A549 (cell line): ENCODE measurements at regions not wholly inside any gene's neighbourhood (a gene's known extent, or its start where the extent isn't known, plus 50 kb on each side); places are given as distances from the start of the nearest gene placed in this dataset.

ENCODE experiments used
- HOXA7 ChIP-seq: fragments of 250-450 bp; sonication (Bioruptor Pico); IDR thresholded peaks from 2 replicates; pipeline ENCODE4 v1.5.0; 2020; ENCODE audit warnings: mild to moderate bottlenecking, moderate library complexity
- JUNB ChIP-seq: fragments of >200 bp; sonication (Bioruptor Twin); formaldehyde crosslinking; IDR thresholded peaks from 2 replicates; pipeline ENCODE4 v1.6.1; 2016
- POLR2A ChIP-seq: IDR thresholded peaks from 2 replicates; pipeline ENCODE4 v1.6.1; 2012; ENCODE audit warnings: mild to moderate bottlenecking, low read length
- RAD21 ChIP-seq, 2 experiments: fragments of >200 bp in 1 of 2; sonication (Bioruptor Twin) in 1 of 2; formaldehyde crosslinking in 1 of 2; IDR thresholded peaks in 1 of 2; conservative IDR thresholded peaks in 1 of 2; 2 replicates in 1 of 2; 3 replicates in 1 of 2; pipeline ENCODE4 v1.6.1; 2012 to 2018; ENCODE audit warnings: inconsistent platforms in 1 of 2
- RCOR1 ChIP-seq: fragments of 150-350 bp; IDR thresholded peaks from 2 replicates; pipeline ENCODE4 v1.6.1; 2014; ENCODE audit warnings: antibody characterized with exemption, low read length, low read depth
- RFX5 ChIP-seq: fragments of 450-650 bp; IDR thresholded peaks from 2 replicates; pipeline ENCODE4 v1.7.1; 2014; ENCODE audit warnings: antibody characterized with exemption, mild to moderate bottlenecking, moderate library complexity
- ZFP36 ChIP-seq: fragments of 450-650 bp; IDR thresholded peaks from 2 replicates; pipeline ENCODE4 v1.6.1; 2014; ENCODE audit warnings: borderline replicate concordance; ENCODE audit not compliant: partially characterized antibody
- TF ChIP-seq, protein P1 (sequence below): fragments of >200 bp; sonication (Bioruptor Twin); formaldehyde crosslinking; IDR thresholded peaks from 3 replicates; pipeline ENCODE4 v1.5.1; 2016
- TF ChIP-seq, protein P2 (sequence below): IDR thresholded peaks from 2 replicates; pipeline ENCODE4 v1.6.1; 2012
- TF ChIP-seq, protein P3 (sequence below): fragments of >200 bp; sonication (Bioruptor Twin); formaldehyde crosslinking; IDR thresholded peaks from 2 replicates; pipeline ENCODE4 v1.6.1; 2016

DNA sequence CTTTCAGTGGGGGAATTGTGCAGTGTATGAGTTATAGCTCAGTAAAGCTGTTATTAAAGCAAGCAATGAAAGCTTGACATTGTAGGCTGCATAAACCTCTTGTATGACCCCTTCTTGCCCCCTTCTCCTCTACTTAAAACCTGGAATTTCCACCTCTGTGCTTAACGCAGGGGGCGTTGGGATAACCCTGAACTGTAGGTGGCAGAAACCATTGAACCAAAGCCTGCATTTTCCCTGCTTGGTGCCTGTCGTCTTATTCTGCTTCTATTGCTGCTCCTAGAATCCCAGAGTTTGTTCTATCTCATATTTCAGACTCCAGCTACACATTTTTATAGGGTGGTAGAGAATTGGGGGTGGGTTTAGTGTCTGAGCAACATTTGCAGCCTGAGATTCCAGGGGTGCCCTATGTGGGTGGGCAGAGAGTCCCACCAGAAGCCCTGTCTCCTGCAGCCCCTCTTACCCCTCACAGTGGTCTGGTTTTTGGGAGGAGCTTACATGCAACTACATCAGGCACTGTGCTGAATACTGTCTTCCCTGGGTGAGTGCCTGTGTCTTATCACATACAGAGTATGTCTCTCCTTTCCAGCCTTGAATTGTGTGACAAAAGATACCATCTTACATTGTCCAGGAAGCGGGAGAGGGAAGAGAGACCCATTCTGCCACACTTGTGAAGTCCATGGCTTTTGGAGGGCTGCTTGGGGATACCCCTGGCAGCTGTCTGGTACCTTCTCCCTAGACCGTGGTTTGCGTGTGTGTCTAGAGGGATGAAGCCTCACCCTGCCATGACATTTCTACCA, 407.7 kb upstream of the EEF2KMT start:
- TF ChIP-seq, protein P1, sequence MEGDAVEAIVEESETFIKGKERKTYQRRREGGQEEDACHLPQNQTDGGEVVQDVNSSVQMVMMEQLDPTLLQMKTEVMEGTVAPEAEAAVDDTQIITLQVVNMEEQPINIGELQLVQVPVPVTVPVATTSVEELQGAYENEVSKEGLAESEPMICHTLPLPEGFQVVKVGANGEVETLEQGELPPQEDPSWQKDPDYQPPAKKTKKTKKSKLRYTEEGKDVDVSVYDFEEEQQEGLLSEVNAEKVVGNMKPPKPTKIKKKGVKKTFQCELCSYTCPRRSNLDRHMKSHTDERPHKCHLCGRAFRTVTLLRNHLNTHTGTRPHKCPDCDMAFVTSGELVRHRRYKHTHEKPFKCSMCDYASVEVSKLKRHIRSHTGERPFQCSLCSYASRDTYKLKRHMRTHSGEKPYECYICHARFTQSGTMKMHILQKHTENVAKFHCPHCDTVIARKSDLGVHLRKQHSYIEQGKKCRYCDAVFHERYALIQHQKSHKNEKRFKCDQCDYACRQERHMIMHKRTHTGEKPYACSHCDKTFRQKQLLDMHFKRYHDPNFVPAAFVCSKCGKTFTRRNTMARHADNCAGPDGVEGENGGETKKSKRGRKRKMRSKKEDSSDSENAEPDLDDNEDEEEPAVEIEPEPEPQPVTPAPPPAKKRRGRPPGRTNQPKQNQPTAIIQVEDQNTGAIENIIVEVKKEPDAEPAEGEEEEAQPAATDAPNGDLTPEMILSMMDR, result no peak
- TF ChIP-seq RFX5, result no peak
- TF ChIP-seq HOXA7, result no peak
- TF ChIP-seq JUNB, result no peak
- no peak for TF ChIP-seq RAD21 (conservative IDR thresholded peaks at IDR 0.05 in 1 of 2, IDR thresholded peaks at IDR 0.05 in 1 of 2)
- TF ChIP-seq POLR2A, result no peak
- TF ChIP-seq, protein P2, sequence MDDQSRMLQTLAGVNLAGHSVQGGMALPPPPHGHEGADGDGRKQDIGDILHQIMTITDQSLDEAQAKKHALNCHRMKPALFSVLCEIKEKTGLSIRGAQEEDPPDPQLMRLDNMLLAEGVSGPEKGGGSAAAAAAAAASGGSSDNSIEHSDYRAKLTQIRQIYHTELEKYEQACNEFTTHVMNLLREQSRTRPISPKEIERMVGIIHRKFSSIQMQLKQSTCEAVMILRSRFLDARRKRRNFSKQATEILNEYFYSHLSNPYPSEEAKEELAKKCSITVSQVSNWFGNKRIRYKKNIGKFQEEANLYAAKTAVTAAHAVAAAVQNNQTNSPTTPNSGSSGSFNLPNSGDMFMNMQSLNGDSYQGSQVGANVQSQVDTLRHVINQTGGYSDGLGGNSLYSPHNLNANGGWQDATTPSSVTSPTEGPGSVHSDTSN, result no peak
- TF ChIP-seq, protein P3, sequence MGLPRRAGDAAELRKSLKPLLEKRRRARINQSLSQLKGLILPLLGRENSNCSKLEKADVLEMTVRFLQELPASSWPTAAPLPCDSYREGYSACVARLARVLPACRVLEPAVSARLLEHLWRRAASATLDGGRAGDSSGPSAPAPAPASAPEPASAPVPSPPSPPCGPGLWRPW, result no peak
- TF ChIP-seq ZFP36, result no peak
- no peak for TF ChIP-seq RCOR1
